ENCODE measurements at regions not wholly inside any gene's neighbourhood (a gene's known extent, or its start where the extent isn't known, plus 50 kb on each side); places are given as distances from the start of the nearest gene placed in this dataset.

DNA sequence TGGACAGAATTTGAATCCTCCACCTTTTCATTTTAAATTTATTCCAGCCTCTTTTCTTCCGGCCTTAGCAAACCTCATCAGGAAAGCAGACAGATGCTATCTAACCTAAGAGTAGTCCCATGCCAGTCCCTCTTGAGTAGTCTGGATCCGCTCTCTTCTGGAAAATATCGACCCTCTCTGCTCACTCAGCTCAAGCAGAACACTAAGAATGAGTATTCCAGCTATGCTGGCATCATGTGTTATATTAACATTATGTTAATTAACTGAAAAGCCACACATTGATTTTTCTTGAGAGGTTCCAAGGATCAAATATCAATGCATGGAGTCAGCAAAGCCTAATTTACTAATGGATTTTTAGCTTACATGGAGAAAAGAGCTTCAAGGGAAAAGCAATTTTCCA is 161.4 kb downstream of the ID4 start:
- TF ChIP-seq, protein P1, sequence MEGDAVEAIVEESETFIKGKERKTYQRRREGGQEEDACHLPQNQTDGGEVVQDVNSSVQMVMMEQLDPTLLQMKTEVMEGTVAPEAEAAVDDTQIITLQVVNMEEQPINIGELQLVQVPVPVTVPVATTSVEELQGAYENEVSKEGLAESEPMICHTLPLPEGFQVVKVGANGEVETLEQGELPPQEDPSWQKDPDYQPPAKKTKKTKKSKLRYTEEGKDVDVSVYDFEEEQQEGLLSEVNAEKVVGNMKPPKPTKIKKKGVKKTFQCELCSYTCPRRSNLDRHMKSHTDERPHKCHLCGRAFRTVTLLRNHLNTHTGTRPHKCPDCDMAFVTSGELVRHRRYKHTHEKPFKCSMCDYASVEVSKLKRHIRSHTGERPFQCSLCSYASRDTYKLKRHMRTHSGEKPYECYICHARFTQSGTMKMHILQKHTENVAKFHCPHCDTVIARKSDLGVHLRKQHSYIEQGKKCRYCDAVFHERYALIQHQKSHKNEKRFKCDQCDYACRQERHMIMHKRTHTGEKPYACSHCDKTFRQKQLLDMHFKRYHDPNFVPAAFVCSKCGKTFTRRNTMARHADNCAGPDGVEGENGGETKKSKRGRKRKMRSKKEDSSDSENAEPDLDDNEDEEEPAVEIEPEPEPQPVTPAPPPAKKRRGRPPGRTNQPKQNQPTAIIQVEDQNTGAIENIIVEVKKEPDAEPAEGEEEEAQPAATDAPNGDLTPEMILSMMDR (IDR thresholded peaks at IDR 0.05; ENCODE audit: insufficient read depth, low read depth, low read length, missing control alignments): no peak
- H3K4me3 ChIP-seq (ENCODE audit: low read depth, low read length): no peak overlapping the region
- DNase-seq (ENCODE audit: low read depth): no peak

GRCh38 chr6:19999319-20000191 is 162.4 kb downstream of the ID4 start:
- TF ChIP-seq, protein P1 (IDR thresholded peaks at IDR 0.05; ENCODE audit: insufficient read depth, low read depth, low read length, missing control alignments): no peak
- DNase-seq (ENCODE audit: low read depth): peak; percentile 43
- no peak overlapping the region for H3K4me3 ChIP-seq (ENCODE audit: low read depth, low read length)

- DNase-seq (ENCODE audit: low read depth): no peak
- TF ChIP-seq, protein P1 (IDR thresholded peaks at IDR 0.05; ENCODE audit: insufficient read depth, low read depth, low read length, missing control alignments): no peak
- H3K4me3 ChIP-seq (ENCODE audit: low read depth, low read length): no peak overlapping the region
Measured at GRCh38 chr6:20001286-20001685, 164.1 kb downstream of the ID4 start.

- TF ChIP-seq, protein P1 (IDR thresholded peaks at IDR 0.05; ENCODE audit: insufficient read depth, low read depth, low read length, missing control alignments): no peak
- no peak overlapping the region for H3K4me3 ChIP-seq (ENCODE audit: low read depth, low read length)
- no peak for DNase-seq (ENCODE audit: low read depth)
Measured at GRCh38 chr6:20006037-20006436, 168.9 kb downstream of the ID4 start.

DNA sequence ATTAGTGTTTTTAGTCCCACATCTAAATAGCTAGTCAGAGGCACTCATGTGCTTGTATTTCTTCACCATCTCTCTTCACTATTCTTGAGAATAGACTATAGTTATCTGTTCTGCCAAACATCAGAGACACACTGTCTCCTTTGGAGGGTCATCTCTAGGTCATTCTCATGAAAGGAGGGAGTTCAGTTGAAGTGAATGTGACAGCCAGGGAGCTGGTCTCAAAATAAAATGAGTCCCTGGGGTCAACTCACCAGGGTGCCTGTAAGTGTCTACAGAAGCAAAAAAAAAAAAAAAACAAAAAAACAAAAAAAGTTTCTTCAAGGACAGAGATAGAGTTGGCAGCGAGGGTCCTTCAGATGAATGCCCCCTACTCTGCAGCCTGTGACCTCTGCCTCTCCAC is 171.0 kb downstream of the ID4 start:
- no peak overlapping the region for H3K4me3 ChIP-seq (ENCODE audit: low read depth, low read length)
- TF ChIP-seq, protein P1 (IDR thresholded peaks at IDR 0.05; ENCODE audit: insufficient read depth, low read depth, low read length, missing control alignments): no peak
- DNase-seq (ENCODE audit: low read depth): no peak

DNA sequence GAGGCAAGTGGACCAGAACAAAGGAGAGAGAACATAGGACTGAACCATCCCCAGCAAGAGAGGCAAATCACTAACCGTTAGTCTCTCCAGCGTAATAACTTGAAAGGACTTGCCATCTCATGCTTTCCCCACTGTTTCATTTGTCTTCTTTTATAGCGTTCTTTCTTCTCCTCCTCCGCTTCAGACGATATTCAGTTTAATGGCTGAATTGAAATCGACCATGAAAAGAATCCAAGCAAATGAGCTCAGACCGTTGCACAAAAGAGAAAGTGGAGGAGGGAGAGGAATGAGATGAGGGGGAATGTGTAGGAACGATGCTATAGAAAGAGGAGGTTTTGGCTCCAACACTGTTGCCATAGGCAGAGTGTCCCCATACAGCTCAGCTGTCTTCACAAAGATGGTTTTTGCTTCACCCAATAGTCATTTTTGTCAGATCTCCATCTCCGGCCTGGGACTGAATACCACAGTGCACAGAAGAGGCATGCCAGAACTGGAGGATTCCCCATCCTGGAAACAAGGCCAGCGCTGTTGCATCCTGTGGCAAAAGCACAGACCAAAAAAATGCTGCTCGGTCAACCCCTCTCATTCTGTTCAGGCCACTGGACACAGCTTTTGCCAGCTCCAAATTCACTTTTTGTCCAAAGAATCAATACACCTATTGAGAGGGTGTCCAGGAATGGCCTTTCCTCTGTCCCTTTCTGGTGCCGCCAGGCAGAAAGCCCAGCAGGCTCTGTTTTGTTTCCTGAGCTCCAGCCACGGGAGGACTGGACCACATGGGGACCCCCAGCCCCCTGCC is 176.1 kb downstream of the ID4 start:
- TF ChIP-seq, protein P1 (IDR thresholded peaks at IDR 0.05; ENCODE audit: insufficient read depth, low read depth, low read length, missing control alignments): no peak
- no peak for DNase-seq (ENCODE audit: low read depth)
- no peak overlapping the region for H3K4me3 ChIP-seq (ENCODE audit: low read depth, low read length)
